ENCODE measurements at regions not wholly inside any gene's neighbourhood (a gene's known extent, or its start where the extent isn't known, plus 50 kb on each side); places are given as distances from the start of the nearest gene placed in this dataset.

DNA sequence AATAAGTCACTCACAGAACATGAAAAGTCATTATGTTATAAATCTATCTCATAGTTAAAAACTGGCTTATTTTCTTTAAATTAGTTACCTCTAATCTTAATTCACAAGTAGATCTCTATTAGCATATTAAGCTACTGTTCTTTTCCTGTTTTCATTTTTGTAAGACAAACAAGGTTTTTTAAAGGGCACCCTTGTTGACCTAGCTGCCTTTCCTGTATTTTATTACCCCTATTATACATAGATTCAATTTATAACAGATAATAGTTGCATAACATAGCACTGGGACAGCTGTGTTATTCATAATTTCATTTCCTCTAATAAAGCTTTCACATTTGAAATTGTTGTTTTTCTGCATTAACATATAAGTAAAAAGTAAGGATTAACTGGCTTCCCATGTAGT is 1500.7 kb upstream of the FLRT2 start:
- no peak overlapping the region for H3K4me3 ChIP-seq (ENCODE audit: low read length)
- DNase-seq (ENCODE audit: low read depth), result no peak
- TF ChIP-seq, protein P1, sequence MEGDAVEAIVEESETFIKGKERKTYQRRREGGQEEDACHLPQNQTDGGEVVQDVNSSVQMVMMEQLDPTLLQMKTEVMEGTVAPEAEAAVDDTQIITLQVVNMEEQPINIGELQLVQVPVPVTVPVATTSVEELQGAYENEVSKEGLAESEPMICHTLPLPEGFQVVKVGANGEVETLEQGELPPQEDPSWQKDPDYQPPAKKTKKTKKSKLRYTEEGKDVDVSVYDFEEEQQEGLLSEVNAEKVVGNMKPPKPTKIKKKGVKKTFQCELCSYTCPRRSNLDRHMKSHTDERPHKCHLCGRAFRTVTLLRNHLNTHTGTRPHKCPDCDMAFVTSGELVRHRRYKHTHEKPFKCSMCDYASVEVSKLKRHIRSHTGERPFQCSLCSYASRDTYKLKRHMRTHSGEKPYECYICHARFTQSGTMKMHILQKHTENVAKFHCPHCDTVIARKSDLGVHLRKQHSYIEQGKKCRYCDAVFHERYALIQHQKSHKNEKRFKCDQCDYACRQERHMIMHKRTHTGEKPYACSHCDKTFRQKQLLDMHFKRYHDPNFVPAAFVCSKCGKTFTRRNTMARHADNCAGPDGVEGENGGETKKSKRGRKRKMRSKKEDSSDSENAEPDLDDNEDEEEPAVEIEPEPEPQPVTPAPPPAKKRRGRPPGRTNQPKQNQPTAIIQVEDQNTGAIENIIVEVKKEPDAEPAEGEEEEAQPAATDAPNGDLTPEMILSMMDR (IDR thresholded peaks at IDR 0.05; ENCODE audit: insufficient read depth, low read depth, low read length, missing control alignments), result no peak

DNA sequence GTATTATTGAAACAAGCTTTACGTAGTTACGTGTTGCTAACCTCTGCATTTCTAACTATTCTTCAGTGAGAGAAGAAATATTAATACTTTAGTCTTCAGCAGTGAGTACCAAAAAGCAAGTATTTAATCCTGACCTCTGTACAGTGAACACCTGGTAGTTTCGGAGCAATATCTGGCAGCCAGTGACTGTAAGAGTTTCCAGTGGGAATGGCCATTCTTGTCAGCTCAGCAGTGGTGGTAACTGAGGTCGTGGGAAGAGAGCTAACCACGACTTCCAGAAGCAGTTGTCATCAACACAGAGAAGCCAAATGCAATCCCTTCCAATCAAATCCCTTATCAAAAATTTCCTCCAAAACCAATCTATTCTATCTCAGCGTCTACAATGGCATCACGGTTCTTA is 1500.2 kb upstream of the FLRT2 start:
- TF ChIP-seq, protein P1 (IDR thresholded peaks at IDR 0.05; ENCODE audit: insufficient read depth, low read depth, low read length, missing control alignments), result no peak
- no peak for DNase-seq (ENCODE audit: low read depth)
- H3K4me3 ChIP-seq (ENCODE audit: low read length), result no peak overlapping the region

DNA sequence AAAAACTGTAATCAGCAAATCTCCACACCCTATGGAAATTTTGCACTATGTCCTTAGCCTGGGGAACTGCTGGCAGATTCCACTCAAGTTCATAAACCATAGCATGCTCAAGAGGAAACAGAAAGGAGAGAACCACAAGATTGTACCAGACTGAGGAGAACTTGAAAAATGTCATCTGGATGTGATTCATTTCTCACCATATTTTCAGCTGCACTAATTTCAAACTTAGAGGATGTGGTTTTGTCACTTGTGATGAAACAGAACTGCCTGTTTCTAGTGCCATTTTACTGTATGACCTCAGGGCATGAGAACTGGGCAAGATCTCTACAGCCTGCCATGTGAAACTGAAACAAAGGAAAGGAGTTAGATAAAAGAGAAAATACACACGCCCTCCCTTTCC is 1493.1 kb upstream of the FLRT2 start:
- peak; percentile 1 for DNase-seq (ENCODE audit: low read depth)
- H3K4me3 ChIP-seq (ENCODE audit: low read length), result no peak overlapping the region
- TF ChIP-seq, protein P1 (IDR thresholded peaks at IDR 0.05; ENCODE audit: insufficient read depth, low read depth, low read length, missing control alignments), result no peak

DNA sequence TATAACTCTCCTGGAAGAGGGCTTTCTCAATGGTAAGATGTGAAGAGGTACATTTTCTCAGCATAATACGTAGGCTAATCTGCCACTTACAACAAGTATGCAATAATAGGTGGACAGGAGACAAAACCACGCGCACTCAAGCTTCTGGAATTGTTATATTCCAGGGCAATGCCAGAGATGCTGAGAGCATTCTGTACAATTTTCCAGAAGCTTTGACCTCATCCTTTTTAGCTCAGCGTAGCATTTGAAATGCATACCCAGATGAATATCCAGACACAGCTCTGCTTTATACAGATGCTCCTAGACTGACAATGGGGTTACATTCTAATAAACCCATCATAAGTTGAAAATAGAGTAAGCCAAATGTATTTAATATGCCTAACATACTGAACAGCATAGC is 1492.4 kb upstream of the FLRT2 start:
- TF ChIP-seq, protein P1 (IDR thresholded peaks at IDR 0.05; ENCODE audit: insufficient read depth, low read depth, low read length, missing control alignments), result no peak
- DNase-seq (ENCODE audit: low read depth), result no peak
- H3K4me3 ChIP-seq (ENCODE audit: low read length), result no peak overlapping the region

DNA sequence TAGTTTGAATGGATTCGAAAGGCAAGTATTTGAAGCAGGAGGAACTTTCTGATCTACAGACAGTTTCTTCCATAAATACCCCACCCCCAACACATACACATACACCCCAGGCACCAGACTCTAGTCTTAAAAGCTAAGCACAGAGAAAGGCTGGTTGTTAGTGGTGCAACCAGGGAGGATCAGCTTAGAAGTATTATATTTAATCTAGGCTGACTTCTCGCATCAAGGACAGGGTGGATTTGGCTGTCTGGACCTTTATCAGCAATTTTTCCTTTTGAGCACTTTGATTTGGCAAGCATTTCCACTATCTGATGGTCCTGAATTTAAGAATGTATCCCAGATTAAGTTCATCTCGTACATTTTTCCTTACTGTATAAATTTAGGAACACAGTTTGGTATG is 1489.8 kb upstream of the FLRT2 start:
- TF ChIP-seq, protein P1 (IDR thresholded peaks at IDR 0.05; ENCODE audit: insufficient read depth, low read depth, low read length, missing control alignments), result no peak
- no peak for DNase-seq (ENCODE audit: low read depth)
- H3K4me3 ChIP-seq (ENCODE audit: low read length), result no peak overlapping the region

DNA sequence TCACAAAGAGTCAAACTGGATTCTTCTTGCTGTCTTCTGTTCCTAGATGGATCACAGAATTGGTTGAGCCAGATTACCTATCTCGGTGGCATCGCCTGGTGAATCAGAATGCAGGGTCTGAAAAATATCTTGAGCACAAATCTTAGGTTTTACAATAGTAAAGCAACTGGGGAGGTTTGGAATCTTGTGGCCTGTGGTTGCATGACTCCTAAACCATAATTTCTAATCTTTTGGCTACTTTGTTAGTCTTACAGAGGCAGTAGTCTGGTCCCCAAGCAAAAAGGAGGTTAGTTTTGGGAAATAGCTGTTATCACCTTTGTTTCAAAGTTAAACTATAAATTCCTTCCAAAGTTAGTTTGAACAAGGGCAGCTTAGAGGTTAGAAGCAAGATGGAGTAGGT is 1488.5 kb upstream of the FLRT2 start:
- no peak overlapping the region for H3K4me3 ChIP-seq (ENCODE audit: low read length)
- no peak for DNase-seq (ENCODE audit: low read depth)
- TF ChIP-seq, protein P1 (IDR thresholded peaks at IDR 0.05; ENCODE audit: insufficient read depth, low read depth, low read length, missing control alignments), result no peak

DNA sequence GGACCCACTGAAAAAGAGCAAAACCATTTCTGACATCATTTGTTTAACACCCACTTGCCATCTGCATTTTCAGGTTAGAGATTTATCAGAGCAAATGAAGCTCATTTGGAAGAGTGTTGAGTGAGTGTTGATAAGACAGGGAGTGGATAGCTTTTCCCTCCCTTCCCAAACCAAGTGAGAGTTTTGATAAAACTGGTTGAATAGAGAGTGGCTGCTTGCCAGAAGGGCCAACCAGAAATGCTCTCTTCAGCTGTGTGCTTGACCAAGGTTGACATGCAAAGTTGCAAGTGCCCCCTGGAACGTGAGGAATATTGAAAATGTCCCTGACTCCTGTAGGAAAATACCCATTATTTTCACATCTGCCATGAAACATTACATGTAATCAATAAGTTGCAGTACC is 1487.0 kb upstream of the FLRT2 start:
- H3K4me3 ChIP-seq (ENCODE audit: low read length), result no peak overlapping the region
- TF ChIP-seq, protein P1 (IDR thresholded peaks at IDR 0.05; ENCODE audit: insufficient read depth, low read depth, low read length, missing control alignments), result no peak
- DNase-seq (ENCODE audit: low read depth), result no peak
